ENCODE measurements at regions not wholly inside any gene's neighbourhood (a gene's known extent, or its start where the extent isn't known, plus 50 kb on each side); places are given as distances from the start of the nearest gene placed in this dataset.
"Not testable (repeated sequence)": the region's sequence is repeated elsewhere in the genome, so short reads cannot be mapped to it uniquely, and the experiment has no call there.

GRCh38 chr4:173685165-173685830, 155.3 kb upstream of the HAND2 start:
- H3K4me3 ChIP-seq = no peak overlapping the region
- H3K27ac ChIP-seq = no peak overlapping the region

- no peak overlapping the region for H3K27ac ChIP-seq
- H3K4me3 ChIP-seq = no peak overlapping the region
Observed at GRCh38 chr4:173684223-173684622, 154.2 kb upstream of the HAND2 start.

- Histone ChIP-seq H3K4me3 (no peak overlapping the region), H3K27ac (no peak overlapping the region)
Observed at GRCh38 chr4:173682609-173683008, 152.6 kb upstream of the HAND2 start.

GRCh38 chr4:173680278-173680677, 150.2 kb upstream of the HAND2 start:
- no peak overlapping the region for H3K4me3 ChIP-seq
- no peak overlapping the region for H3K27ac ChIP-seq

- no peak overlapping the region for H3K4me3 ChIP-seq
- H3K27ac ChIP-seq = no peak overlapping the region
Observed at GRCh38 chr4:173675446-173675845, 145.4 kb upstream of the HAND2 start.

GRCh38 chr4:173669460-173670179, 139.6 kb upstream of the HAND2 start:
- no peak overlapping the region for H3K27ac ChIP-seq
- no peak overlapping the region for H3K4me3 ChIP-seq

- H3K27ac ChIP-seq = no peak overlapping the region
- no peak overlapping the region for H3K4me3 ChIP-seq
Observed at GRCh38 chr4:173661001-173661400, 131.0 kb upstream of the HAND2 start.

GRCh38 chr4:173656898-173657297, 126.9 kb upstream of the HAND2 start:
- no peak overlapping the region for H3K27ac ChIP-seq

GRCh38 chr4:173652283-173652931, 122.4 kb upstream of the HAND2 start:
- H3K27ac ChIP-seq = no peak overlapping the region
- H3K4me3 ChIP-seq = no peak overlapping the region

More at GRCh38 chr4:173656898-173657297, 126.9 kb upstream of the HAND2 start:
- H3K4me3 ChIP-seq = no peak overlapping the region

GRCh38 chr4:173651651-173652282, 121.7 kb upstream of the HAND2 start:
- no peak overlapping the region for H3K4me3 ChIP-seq
- no peak overlapping the region for H3K27ac ChIP-seq

GRCh38 chr4:173647902-173648301, 117.9 kb upstream of the HAND2 start:
- H3K4me3 ChIP-seq = no peak overlapping the region
- no peak overlapping the region for H3K27ac ChIP-seq

- H3K27ac ChIP-seq = no peak overlapping the region
Observed at GRCh38 chr4:173642509-173642908, 112.5 kb upstream of the HAND2 start.

GRCh38 chr4:173635395-173635794, 105.4 kb upstream of the HAND2 start:
- no peak overlapping the region for H3K27ac ChIP-seq

More at GRCh38 chr4:173642509-173642908, 112.5 kb upstream of the HAND2 start:
- no peak overlapping the region for H3K4me3 ChIP-seq

GRCh38 chr4:173626277-173626676, 96.2 kb upstream of the HAND2 start:
- Histone ChIP-seq H3K27ac (no peak overlapping the region), H3K4me3 (no peak overlapping the region)

More at GRCh38 chr4:173635395-173635794, 105.4 kb upstream of the HAND2 start:
- H3K4me3 ChIP-seq = no peak overlapping the region

GRCh38 chr4:173618648-173619047, 88.6 kb upstream of the HAND2 start:
- not testable (repeated sequence) for H3K27ac ChIP-seq, H3K4me3 ChIP-seq

- H3K27ac ChIP-seq = no peak overlapping the region
- peak overlapping the region in 1 of 7 experiments; percentile 25 for H3K4me3 ChIP-seq
Observed at GRCh38 chr4:173609158-173609557, 79.1 kb upstream of the HAND2 start.

GRCh38 chr4:173608632-173609031, 78.6 kb upstream of the HAND2 start:
- H3K4me3 ChIP-seq = peak overlapping the region in 1 of 7 experiments; percentile 25
- peak overlapping the region in 1 of 21 experiments; percentile 43 for H3K27ac ChIP-seq

- H3K27ac ChIP-seq = no peak overlapping the region
- H3K4me3 ChIP-seq = no peak overlapping the region
Observed at GRCh38 chr4:173591760-173592159, 61.7 kb upstream of the HAND2 start.

- Histone ChIP-seq H3K4me3 (no peak overlapping the region), H3K27ac (no peak overlapping the region)
Observed at GRCh38 chr4:173590697-173591096, 60.7 kb upstream of the HAND2 start.

- H3K4me3 ChIP-seq = no peak overlapping the region
- H3K27ac ChIP-seq = no peak overlapping the region
Observed at GRCh38 chr4:173585876-173586572, 56.0 kb upstream of the HAND2 start.
